GM12864 (cell line): ENCODE measurements at regions not wholly inside any gene's neighbourhood (a gene's known extent, or its start where the extent isn't known, plus 50 kb on each side); places are given as distances from the start of the nearest gene placed in this dataset.

Source experiments
- DNase-seq: peaks from one replicate; pipeline ENCODE4 v3.0.0-alpha.2; 2011; ENCODE audit warnings: low read depth
- H3K4me3 ChIP-seq: 2 replicates; pipeline ENCODE4 v1.5.1; 2011; ENCODE audit warnings: mild to moderate bottlenecking, low read depth, low read length, control low read depth
- TF ChIP-seq, protein P1 (sequence below): IDR thresholded peaks from 2 replicates; pipeline ENCODE4 v1.5.1; 2011; ENCODE audit warnings: low read depth, mild to moderate bottlenecking, moderate library complexity, low read length, control low read depth, inconsistent platforms; ENCODE audit errors: missing control alignments

DNA sequence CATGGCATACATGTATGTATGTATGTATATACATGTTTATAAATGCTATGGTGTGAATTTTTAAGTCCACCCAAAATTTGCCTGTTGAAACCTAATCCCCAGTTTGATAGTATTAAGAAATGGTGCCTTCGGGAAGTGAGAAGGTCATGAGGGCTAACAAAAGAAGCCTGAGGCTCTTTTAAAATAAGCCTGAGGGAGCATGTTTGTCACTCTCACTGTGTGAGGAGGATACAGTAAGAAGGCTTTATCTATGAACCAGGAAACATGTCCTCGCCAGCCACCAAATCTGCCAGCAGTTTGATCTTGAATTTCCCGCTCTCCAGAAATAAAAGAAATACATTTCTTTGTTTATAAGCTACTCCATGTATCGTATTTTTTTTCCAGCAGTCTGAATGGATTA, 163.0 kb upstream of the LINC00305 start:
- TF ChIP-seq, protein P1, sequence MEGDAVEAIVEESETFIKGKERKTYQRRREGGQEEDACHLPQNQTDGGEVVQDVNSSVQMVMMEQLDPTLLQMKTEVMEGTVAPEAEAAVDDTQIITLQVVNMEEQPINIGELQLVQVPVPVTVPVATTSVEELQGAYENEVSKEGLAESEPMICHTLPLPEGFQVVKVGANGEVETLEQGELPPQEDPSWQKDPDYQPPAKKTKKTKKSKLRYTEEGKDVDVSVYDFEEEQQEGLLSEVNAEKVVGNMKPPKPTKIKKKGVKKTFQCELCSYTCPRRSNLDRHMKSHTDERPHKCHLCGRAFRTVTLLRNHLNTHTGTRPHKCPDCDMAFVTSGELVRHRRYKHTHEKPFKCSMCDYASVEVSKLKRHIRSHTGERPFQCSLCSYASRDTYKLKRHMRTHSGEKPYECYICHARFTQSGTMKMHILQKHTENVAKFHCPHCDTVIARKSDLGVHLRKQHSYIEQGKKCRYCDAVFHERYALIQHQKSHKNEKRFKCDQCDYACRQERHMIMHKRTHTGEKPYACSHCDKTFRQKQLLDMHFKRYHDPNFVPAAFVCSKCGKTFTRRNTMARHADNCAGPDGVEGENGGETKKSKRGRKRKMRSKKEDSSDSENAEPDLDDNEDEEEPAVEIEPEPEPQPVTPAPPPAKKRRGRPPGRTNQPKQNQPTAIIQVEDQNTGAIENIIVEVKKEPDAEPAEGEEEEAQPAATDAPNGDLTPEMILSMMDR, result no peak
- H3K4me3 ChIP-seq, result no peak overlapping the region
- no peak for DNase-seq

DNA sequence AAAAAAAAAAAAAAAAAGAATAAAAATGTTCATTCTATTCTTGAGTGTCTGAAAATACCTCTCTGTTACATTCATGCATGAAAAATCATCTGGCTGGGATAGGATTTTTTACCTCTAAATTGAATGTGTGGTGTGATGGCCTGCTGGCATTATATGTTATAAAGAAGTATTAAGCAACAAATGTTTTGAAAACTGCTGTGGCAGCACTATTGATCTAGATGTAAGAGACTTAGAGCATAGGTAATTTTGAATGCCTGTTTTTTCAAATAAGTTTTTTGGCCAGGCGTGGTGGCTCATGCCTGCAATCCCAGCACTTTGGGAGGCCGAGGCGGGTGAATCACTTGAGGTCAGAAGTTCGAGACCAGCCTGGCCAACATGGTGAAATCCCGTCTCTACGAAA, 147.0 kb upstream of the LINC00305 start:
- no peak overlapping the region for H3K4me3 ChIP-seq
- TF ChIP-seq, protein P1, result no peak
- DNase-seq, result no peak

DNA sequence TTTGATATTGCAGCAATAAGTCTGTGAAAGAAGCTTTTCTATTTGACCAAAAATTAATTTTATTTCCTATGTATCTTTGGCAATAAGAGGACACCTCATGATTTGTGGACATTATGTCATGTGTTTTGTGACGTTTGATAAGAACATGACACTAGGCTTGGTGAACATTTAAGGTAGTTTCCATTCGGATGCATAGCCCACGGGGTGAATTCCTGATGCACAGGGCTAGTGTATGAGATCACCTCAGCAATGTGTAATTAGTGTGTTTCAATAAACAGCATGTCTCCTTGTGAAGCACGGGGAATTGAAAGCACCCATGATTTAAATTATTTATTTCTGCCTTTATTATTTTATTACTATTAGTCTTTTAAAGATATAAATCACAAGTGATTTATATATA, 146.1 kb upstream of the LINC00305 start:
- no peak overlapping the region for H3K4me3 ChIP-seq
- no peak for DNase-seq
- TF ChIP-seq, protein P1, result no peak

DNA sequence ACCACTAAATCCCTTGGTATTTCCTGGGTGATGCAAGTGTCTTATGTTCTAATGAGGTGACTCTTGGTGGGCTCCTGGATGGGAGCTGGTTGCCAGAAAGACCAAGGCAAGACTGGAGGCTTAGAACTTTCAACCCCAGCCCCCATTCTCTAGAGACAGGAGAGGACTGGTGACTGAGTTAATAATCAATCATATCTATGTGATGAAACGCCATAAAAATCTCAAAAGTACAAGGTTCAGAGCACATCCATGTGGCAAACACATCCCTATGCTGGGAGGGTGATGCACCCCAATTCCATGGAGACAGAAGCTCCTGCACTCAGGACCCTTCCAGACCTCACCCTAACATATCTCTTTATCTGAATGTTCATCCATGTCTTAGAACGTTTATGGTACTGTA, 139.5 kb upstream of the LINC00305 start:
- no peak for DNase-seq
- TF ChIP-seq, protein P1, result no peak
- no peak overlapping the region for H3K4me3 ChIP-seq

DNA sequence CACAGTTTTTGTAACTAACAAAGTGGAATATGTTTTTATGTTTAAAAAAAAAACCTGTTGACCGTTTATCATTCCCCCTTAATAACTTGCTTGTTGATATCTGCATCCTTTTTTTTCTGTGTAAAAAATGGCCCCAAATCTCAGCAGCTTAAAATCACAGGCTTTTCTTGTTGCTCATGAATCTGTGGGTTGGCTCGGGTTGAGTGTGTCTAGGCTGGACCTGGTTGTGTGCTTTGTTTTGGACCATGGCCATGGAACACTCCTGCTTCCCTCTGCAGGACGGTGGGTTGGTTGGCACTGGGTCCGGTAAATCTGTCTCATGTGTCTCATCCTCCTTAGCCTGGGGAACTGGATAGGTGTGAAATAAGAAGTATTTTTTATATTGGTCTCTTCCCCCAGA, 139.0 kb upstream of the LINC00305 start:
- no peak overlapping the region for H3K4me3 ChIP-seq
- no peak for DNase-seq
- TF ChIP-seq, protein P1, result no peak

DNA sequence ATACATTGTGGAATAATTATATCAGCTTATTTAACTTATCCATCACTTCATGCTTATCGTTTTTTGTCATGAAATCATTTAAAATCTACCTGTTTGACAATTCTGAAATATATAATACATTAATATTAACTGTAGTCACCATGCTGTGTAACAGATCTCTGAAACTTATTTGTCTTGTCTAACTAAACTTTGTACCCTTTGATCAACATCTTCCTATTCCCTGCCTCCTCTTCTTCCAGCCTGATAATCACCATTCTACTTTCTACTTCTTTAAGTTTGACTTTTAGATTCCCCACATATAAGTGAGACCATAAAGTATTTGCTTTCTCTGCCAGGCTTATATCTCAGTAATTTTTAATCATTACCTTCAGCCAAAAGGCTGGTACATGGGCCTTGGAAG, 134.2 kb upstream of the LINC00305 start:
- TF ChIP-seq, protein P1, result no peak
- no peak overlapping the region for H3K4me3 ChIP-seq
- no peak for DNase-seq

DNA sequence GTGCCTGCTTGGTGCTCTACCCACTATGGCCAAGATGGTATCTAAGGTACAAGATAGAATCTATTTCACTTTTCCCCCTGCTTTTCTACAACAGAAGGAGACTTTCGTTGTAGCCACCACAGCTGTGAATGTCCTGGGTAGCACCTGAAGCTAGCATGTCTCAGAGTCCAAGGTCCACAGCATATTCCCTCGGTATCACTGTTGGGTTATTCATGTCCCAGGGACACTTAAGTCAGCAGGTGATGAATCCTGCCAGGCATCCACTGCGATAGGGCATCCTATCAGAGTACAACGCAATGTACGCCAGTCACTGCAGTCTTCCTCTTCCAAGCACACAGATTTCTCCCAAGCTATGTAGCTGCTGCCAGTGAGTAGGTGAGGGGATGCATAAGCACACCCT, 129.1 kb upstream of the LINC00305 start:
- DNase-seq, result no peak
- TF ChIP-seq, protein P1, result no peak
- no peak overlapping the region for H3K4me3 ChIP-seq
